NCI-H2029 (cell line): ENCODE measurements at regions not wholly inside any gene's neighbourhood (a gene's known extent, or its start where the extent isn't known, plus 50 kb on each side); places are given as distances from the start of the nearest gene placed in this dataset.

Experiments
- DNase-seq: peaks from one replicate; lab custom pipeline; 2025; lab: John Stamatoyannopoulos, UW

GRCh38 chr16:85495823-85496538 lies 117.1 kb upstream of the GSE1 start:
- DNase-seq, result no peak

DNA sequence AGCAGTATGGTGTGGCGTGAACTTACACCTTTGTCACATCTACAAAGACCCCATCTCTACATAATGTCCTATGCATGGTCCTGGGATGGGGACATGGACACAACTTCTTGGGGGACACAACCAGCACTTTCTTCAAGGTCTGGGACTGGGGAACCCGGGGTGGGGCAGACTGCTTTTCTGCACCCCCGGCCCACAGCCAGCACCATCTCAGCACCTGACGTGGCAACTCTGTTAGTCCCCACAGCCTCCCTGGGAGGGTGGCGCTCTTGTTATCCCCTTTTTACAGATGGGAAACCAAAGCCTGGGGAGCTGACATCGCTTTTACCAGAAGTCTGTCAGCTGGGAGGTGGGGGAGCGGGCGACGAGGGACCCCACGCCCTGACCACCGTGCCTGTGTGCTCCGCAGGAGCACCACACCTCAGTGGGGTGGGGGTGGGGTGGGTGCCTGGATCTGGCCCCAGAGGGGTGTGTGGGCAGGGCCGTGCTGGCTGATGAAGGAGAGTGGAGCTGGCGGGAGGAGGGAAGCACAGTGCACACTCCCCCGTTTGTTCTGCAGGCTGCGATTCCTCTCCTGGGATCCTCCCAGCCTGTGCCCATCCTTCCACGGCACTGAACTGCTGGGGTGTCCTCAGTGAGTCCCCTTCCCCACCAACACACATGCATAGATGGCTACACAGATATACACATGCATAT lies 115.4 kb upstream of the GSE1 start:
- DNase-seq, result no peak

- DNase-seq, result no peak
Observed at GRCh38 chr16:85498607-85499006, 114.5 kb upstream of the GSE1 start.

DNA sequence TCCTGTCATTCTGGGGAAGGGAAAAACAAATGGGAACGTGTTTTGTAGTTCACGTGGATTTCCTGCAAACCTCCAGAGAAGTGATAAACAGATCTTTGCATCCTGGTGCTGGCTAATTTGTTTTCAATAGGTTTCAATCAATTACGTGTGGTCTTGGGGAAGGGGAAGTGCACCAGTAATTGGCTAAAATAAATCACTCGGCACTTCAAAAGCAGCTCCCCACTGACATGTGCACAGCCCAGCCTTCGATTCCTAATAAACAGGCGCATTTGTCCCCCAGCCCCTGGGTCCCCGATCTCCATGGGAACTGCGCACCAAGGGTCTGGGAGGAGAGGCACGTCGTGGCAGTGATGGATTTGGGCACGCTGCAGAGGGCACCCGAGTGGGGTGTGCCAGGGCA lies 112.9 kb upstream of the GSE1 start:
- no peak for DNase-seq

DNA sequence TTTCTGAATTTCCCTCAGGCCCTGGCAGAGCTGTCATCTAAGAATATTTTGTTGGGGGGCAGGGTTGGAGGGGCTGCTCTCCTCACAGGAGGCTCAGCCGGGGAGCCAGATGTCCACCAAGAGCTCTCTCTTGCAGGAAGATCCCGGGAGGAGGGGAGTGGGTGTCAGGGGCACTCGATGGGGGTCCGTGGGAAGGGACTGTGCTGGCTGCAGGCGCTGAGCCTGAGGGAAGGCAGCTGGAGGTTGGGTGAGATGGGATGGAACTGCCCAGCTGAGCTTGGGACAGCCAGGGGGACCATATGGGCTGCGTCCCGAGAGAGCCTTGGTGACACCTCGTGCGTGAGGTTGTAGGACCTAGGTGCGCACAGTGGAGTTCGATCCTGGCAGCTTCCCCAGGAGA lies 111.2 kb upstream of the GSE1 start:
- no peak for DNase-seq

DNA sequence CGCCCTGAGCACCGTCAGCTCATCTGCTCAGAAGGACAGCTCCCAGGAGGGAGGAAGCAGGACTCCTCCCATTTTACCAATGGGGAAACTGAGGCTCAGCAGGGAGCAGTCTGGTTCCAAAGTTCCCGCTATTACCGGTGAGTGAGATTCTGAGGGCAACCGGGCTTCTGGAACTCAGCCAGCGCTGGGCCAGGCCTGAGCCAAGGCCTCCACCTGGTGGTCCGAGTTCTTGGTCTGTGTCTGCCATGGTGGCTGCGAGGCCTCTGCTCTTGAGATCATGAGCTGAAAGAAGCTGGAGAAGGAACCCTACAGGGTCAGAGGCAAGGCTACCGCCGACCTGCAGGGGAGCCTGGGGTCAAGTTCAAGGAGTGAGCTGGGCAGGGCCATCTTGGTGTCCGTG lies 110.8 kb upstream of the GSE1 start:
- no peak for DNase-seq

- DNase-seq, result no peak
Observed at GRCh38 chr16:85503679-85504231, 109.4 kb upstream of the GSE1 start.

DNA sequence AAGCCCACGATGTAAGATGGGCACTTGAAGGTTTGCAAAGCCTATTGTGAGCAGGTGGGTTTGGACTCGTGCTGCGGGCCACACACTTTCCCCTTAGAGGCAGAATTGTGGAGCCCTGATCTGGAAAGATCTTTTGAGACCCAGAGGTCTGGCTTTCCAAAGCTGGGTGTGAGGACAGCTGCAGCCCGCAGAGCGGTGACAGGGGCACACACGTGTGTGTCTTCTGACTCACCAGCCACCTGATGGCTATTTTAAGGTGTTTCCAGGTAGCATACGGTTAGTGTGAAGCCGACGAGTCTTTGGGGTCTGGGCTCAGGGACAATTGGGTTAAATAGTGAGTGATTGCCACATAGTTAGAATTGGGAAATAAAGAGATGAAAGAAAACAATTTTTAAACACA lies 108.9 kb upstream of the GSE1 start:
- DNase-seq, result no peak

DNA sequence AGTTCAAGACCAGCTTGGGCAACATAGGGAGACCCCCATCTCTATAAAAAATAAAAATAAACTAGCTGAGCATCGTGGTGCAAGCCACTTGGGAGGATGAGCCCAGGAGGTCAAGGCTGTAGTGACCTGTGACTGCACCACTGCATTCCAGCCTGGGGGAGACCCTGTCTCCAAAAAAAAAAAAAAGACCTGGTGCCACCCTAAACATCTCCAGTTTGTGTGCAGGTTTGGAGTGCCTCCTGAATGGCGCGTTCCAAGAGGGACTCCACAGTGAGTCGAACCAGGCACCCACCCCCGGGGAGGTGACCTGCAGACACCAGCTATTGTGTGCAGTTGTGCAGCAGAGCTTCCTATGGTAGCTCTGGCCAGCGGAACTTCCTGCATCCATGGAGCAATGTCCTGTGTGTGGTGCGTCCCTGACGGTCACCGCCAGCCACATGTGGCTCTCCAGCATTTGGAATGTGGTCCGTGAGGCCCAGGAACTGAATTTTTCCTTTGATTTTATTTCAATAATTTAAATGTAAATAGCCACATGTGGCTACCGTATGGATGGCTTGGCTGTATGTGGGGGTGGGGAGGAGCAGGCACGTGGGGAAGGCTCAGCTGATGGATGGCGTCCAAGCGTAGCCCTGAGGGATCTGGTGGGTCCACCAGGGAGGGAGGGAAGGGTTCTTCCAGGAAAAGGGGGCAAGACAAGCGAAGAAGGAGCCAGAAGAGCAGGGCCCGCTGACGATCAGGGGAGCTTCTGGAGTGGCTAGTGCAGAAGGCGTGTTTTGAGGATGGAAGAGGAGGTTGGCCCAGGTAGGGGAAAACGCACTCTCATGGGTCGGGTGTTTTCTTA lies 107.1 kb upstream of the GSE1 start:
- DNase-seq, result no peak

DNA sequence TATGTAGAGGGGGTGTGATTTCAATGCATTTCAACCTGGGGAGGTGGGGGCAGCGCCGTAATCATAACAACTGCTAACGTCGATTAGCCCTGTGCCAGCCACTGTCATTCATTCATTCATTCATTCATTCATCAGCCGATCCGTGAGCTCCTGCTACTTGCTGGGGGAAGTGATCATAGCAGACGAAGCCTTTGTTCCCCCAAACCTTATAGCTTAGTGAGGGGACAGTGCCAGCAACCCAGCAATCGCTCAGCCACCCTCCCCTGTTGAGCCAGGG lies 106.5 kb upstream of the GSE1 start:
- DNase-seq, result no peak

DNA sequence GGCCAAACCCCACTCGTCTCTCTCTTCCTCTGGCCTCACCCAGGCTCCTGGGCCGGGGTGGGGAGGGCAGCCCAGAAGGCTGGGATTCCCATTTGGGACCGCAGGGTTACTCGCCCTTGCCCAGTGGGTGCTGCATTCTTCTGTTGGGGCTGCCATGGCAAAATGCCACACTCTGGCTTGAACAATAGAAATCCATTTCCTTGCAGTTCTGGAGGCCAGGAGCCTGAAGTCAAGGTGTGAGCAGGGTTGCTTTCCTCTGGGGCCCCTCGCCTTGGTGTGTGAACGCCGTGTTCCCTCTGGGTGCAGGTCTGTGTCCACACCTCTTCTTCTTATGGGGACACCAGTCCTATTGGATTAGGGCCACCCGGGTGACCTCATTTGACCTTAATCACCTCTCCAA lies 105.8 kb upstream of the GSE1 start:
- no peak for DNase-seq

DNA sequence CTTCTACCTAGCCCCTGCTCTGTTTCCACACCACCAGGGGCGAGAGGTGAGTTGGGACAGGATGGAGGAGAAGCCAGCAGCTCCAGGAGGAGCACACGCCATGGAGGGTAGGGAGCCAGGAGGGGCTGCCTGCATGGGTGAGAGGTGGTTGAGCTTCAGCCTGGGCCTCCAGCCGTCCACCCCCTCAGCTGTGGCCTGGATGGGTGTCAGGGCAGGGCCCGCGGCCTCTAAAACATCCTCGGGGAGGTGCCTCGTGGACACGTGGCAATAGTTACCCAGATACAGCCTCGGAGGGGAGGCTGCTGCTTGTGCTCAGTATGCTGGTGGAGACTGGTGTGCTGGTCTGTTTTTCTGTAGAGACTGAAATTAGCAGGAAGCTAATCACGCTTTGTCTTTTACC lies 104.7 kb upstream of the GSE1 start:
- DNase-seq, result no peak

DNA sequence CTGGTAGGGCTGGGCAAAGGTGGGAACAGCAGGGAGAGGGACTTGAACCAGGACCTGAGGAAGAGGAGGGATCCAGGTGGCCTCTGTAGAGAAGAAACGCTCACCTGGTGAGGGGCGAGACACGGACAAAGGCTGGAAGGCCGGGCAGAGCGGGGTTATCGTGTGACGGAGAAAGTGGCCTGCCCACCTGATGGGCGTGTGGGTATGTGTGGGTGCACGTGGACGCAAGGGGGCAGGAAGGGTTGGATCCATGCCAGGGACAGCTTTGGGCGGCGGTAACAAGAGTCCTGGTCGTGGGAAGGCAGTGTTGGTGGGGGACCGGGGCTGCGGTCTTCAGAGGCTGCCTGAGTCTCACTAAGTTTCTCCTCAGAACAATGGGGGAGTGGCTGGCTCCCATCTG lies 104.1 kb upstream of the GSE1 start:
- DNase-seq, result no peak

DNA sequence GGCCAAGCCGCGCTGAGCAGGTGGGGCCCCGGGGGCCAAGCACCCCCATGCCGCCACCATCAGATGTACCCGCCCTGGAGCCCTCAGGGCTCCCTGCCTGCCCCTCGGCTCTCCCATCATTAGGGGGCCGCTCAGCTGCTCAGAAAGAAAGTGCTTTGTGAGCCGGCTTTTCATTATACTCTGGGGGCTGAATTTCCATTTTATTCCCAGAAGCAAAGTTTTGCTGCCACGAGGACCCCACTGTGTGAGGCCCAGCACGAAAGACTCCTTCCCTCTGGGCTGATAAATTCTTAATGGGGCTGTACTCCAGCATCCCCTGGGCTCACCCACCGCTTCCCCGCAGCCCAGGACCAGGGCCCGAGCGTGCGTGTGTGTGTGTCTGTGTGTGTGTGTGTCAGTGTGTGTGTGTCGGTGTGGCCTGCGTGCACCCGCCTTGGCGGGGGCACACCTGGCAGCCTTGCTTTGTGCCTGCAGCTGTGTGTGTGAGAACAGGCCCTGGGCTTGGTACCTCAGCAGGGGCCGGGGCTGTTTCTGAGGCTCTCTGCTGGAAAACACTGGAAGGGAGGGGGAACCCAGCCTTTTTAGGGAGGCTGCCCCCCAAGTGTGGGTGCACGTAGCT lies 103.0 kb upstream of the GSE1 start:
- DNase-seq, result no peak

DNA sequence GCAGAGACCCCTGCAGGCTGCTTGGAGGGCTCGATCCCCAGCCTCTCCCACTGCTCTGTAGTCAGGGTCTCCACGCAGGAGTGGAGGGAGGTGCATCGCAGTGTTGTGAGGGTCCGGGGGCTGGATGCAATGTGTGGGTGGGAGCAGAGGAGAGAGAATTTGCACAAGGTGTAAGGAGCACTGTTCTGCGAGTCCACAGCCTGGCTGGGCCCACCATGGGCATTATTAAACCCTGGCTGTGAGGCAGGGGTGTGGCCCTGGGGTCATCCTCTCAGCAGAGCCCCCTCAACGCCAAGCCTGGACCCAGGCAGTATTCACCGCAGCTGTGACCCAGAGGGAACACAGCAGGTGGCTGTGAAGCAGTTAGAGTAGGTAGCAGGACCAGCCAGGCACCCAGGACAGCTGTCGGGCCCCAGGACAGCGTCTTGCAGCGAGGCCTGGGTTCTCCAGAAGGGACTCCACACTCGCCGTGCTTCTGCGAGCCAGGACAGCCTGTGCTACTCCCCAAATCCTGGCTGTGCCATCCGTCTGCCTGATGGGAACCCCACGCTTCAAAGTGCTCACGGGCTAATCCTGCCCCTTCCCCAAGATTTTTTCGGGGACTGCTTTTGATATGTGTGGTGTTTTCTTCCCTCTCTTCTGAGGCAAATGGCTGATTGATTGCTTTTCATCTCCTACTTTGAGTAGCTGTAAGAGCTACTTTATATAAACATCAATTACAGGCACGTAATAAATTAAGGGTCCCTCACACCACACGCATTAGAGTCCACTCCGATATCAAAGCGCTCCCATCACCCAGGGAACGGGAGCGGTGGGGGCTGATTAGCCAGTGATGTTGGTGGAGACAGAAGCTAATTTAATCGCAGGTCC lies 100.9 kb upstream of the GSE1 start:
- DNase-seq, result no peak

GRCh38 chr16:85512808-85513115 lies 100.4 kb upstream of the GSE1 start:
- DNase-seq, result no peak

DNA sequence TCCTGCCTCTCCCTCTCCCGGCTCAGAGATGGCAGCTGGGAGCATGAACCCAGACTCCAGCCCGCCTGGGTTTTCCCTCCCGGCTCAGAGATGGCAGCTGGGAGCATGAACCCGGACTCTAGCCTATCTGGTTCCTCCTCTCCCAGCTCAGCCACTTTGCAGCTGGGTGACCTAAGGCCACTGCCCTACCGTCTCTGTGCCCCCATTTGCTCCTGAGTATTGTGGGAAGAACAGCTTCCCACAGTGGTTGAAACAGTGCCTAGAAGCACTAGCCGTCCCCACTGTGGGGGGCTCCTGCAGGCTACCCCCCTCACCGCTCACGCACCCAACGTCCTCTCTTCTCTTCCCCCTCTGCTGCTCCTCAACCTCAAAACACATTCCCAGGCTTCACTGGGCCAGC lies 99.9 kb upstream of the GSE1 start:
- no peak for DNase-seq

GRCh38 chr16:85513649-85514048 lies 99.5 kb upstream of the GSE1 start:
- no peak for DNase-seq

GRCh38 chr16:85514295-85514597 lies 98.9 kb upstream of the GSE1 start:
- no peak for DNase-seq

- peak; percentile 60 for DNase-seq
Observed at GRCh38 chr16:85514598-85515318, 98.4 kb upstream of the GSE1 start.

DNA sequence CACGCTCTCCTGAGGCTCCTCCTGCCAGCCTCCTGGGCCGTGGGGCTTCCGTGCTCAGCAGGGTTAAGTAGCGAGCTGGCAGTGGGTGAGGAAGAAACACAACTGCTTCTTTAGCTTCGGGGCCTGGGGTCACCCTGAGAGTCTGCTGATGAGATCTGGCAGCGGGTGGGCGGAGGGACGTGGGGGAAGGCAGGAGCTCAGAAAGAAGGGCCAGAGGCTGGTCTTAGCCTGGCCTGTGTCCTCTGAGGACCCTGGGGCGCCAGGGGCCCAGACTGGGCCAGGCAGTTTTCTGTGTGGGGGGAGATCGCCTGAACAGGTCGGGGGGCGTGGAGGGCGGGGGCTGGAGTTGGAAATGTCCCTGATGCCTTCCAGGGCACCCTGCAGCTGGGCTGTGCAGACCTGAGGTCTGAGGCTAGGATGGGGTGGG lies 97.8 kb upstream of the GSE1 start:
- DNase-seq, result no peak
